ENCODE measurements at regions not wholly inside any gene's neighbourhood (a gene's known extent, or its start where the extent isn't known, plus 50 kb on each side); places are given as distances from the start of the nearest gene placed in this dataset.

DNA sequence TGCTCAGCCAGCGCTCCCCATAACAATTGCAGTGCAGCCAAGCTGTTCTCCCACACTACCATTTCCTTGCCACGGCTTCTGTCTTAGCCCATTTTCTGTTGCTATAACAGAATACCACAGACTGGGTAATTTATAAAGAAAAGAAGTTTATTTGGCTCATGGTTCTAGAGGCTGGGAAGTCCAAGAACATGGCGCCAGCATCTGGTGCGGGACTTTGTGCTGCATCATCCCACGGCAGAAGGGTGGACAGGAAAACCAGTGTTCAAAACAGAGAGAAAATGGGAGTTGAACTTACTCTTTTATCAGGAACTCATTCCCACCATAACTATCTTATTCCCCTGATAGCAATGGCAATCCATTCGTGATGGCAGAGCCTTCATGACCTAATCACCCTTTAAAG lies 104.6 kb downstream of the FHDC1 start:
- H3K4ac ChIP-seq (ENCODE audit: low read depth, low read length) = no peak overlapping the region
- TF ChIP-seq, protein P1, sequence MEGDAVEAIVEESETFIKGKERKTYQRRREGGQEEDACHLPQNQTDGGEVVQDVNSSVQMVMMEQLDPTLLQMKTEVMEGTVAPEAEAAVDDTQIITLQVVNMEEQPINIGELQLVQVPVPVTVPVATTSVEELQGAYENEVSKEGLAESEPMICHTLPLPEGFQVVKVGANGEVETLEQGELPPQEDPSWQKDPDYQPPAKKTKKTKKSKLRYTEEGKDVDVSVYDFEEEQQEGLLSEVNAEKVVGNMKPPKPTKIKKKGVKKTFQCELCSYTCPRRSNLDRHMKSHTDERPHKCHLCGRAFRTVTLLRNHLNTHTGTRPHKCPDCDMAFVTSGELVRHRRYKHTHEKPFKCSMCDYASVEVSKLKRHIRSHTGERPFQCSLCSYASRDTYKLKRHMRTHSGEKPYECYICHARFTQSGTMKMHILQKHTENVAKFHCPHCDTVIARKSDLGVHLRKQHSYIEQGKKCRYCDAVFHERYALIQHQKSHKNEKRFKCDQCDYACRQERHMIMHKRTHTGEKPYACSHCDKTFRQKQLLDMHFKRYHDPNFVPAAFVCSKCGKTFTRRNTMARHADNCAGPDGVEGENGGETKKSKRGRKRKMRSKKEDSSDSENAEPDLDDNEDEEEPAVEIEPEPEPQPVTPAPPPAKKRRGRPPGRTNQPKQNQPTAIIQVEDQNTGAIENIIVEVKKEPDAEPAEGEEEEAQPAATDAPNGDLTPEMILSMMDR (conservative IDR thresholded peaks at IDR 0.05) = no peak
- no peak overlapping the region for H3K27ac Mint-ChIP-seq
- no peaks in the 10 kb centered on the region for H3K27me3 ChIP-seq (ENCODE audit: insufficient read depth, low read length)
- peaks cover 2% of the 10 kb centered on the region; the same call in 1 of the 2 replicates for H3K4me1 ChIP-seq (ENCODE audit: insufficient read depth, low read length)
- no peaks in the 10 kb centered on the region for H3K79me2 ChIP-seq (ENCODE audit: insufficient read depth, low read length)
- no peak overlapping the region for H3K23ac ChIP-seq (ENCODE audit: insufficient read length, low read depth, low read length)
- H2BK5ac ChIP-seq (ENCODE audit: insufficient read length, low read length) = no peak overlapping the region
- no peak overlapping the region for H2BK120ac ChIP-seq (ENCODE audit: low read depth, low read length, poor library complexity, severe bottlenecking)
- no peak overlapping the region for H3K9ac ChIP-seq (ENCODE audit: extremely low read depth, insufficient read length, low read length)
- DNase-seq = no peak
- H3K27me3 Mint-ChIP-seq (ENCODE audit: low read depth) = no peaks in the 10 kb centered on the region; the same call in 1 of the 2 replicates
- H4K8ac ChIP-seq (replicated peaks; ENCODE audit: insufficient read length, low read depth, low read length) = no peak overlapping the region
- H3K79me1 ChIP-seq (ENCODE audit: insufficient read depth, low read depth, low read length, poor library complexity, severe bottlenecking) = no peaks in the 10 kb centered on the region
- no peak overlapping the region for H3K4me2 ChIP-seq (ENCODE audit: insufficient read depth, insufficient read length, low read length)
- no peak overlapping the region for H2BK12ac ChIP-seq (ENCODE audit: insufficient read length, low read depth, low read length)
- H3K9me3 Mint-ChIP-seq = peaks cover 16 to 20% of the 10 kb centered on the region in 2 experiments
- H3K18ac ChIP-seq (ENCODE audit: insufficient read length, low read depth, low read length) = no peak overlapping the region
- no peak overlapping the region for H3K56ac ChIP-seq (ENCODE audit: insufficient read length, low read depth, low read length)
- no peak overlapping the region for H2BK20ac ChIP-seq (ENCODE audit: low read depth, low read length, poor library complexity, severe bottlenecking)
- no peak overlapping the region for H3K27ac ChIP-seq (ENCODE audit: insufficient read length, low read depth, low read length)
- no peaks in the 10 kb centered on the region for H3K23me2 ChIP-seq (ENCODE audit: insufficient read length, low read depth, low read length, poor library complexity, severe bottlenecking)
- H3K14ac ChIP-seq (ENCODE audit: insufficient read depth, low read length) = no peak overlapping the region
- no peak overlapping the region for H2AFZ ChIP-seq (ENCODE audit: low read length)
- H3K9me3 ChIP-seq (ENCODE audit: control insufficient read depth, low read depth, low read length) = no peaks in the 10 kb centered on the region
- no peak overlapping the region for H2BK15ac ChIP-seq (ENCODE audit: low read depth, low read length)
- H4K91ac ChIP-seq (ENCODE audit: insufficient read length, low read depth, low read length) = no peak overlapping the region
- no peak overlapping the region for H4K5ac ChIP-seq (ENCODE audit: insufficient read length, low read depth, low read length)
- no CpG with 5 or more reads among the region's 6 CpGs for WGBS (ENCODE audit: extremely low coverage, insufficient read length, low lambda C conversion rate)
- H3K4me1 Mint-ChIP-seq = peaks cover 19 to 21% of the 10 kb centered on the region in 2 experiments
- H3T11ph ChIP-seq (ENCODE audit: low read length) = no peak overlapping the region
- peaks cover 4 to 19% (median 10%) of the 10 kb centered on the region in 3 experiments; a peak in 5 of 7 replicates for H3K36me3 Mint-ChIP-seq (ENCODE audit: insufficient read depth in 1 of 3, low read depth in 3 of 3)
- H4K20me1 ChIP-seq (ENCODE audit: control insufficient read depth, insufficient read depth, insufficient read length) = no peaks in the 10 kb centered on the region
- no peak overlapping the region for H3K4me3 Mint-ChIP-seq
- no peak overlapping the region for H2AK5ac ChIP-seq (ENCODE audit: insufficient read length, low read length)

Measured in H9 (cell line).